ENCODE measurements at regions not wholly inside any gene's neighbourhood (a gene's known extent, or its start where the extent isn't known, plus 50 kb on each side); places are given as distances from the start of the nearest gene placed in this dataset.

DNA sequence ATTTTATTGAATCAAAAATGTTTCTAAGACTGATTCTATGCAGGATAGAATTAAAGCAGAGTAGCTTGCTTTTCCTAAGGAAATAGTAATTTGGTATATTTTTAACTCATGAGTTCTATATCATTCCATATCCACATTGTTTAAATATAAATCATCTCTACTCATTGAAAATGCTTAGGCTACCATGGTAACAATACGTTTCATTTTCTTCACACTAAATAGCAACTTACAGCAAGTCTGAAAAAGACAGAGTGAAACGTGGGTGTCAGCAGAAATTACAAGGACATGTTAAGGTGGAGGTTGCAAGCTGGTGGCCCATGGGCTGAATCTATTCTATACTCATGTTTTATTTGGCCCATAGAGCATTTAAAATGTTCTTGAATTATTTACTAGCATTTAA lies 487.9 kb downstream of the ARHGEF28 start:
- H3K27ac ChIP-seq (ENCODE audit: low read depth, low read length): no peak overlapping the region
- DNase-seq (ENCODE audit: low read depth, low spot score): no peak
- POLR2A ChIA-PET: no interaction called here
- no peak overlapping the region for H3K4me3 ChIP-seq (ENCODE audit: low read depth, low read length)
- CTCF ChIA-PET: interaction anchor here (0.7 kb wide), 1 partner anchor 104 kb away, joined by 3 read pairs; no protein-coding TSS in a partner anchor
- no peaks in the 10 kb centered on the region for H3K9me3 ChIP-seq (ENCODE audit: control insufficient read depth, insufficient read depth, low read length)
- no peaks in the 10 kb centered on the region for H3K27me3 ChIP-seq (ENCODE audit: control insufficient read depth, insufficient read depth, low read length)
- TF ChIP-seq, protein P1, sequence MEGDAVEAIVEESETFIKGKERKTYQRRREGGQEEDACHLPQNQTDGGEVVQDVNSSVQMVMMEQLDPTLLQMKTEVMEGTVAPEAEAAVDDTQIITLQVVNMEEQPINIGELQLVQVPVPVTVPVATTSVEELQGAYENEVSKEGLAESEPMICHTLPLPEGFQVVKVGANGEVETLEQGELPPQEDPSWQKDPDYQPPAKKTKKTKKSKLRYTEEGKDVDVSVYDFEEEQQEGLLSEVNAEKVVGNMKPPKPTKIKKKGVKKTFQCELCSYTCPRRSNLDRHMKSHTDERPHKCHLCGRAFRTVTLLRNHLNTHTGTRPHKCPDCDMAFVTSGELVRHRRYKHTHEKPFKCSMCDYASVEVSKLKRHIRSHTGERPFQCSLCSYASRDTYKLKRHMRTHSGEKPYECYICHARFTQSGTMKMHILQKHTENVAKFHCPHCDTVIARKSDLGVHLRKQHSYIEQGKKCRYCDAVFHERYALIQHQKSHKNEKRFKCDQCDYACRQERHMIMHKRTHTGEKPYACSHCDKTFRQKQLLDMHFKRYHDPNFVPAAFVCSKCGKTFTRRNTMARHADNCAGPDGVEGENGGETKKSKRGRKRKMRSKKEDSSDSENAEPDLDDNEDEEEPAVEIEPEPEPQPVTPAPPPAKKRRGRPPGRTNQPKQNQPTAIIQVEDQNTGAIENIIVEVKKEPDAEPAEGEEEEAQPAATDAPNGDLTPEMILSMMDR (IDR thresholded peaks at IDR 0.05; ENCODE audit: low read depth, low read length): no peak

GRCh38 chr5:74113196-74113540 lies 487.2 kb downstream of the ARHGEF28 start:
- POLR2A ChIA-PET: no interaction called here
- TF ChIP-seq, protein P1 (IDR thresholded peaks at IDR 0.05; ENCODE audit: low read depth, low read length): no peak
- Histone ChIP-seq H3K27me3 (ENCODE audit: control insufficient read depth, insufficient read depth, low read length) (no peaks in the 10 kb centered on the region), H3K4me3 (ENCODE audit: low read depth, low read length) (no peak overlapping the region), H3K27ac (ENCODE audit: low read depth, low read length) (no peak overlapping the region), H3K9me3 (ENCODE audit: control insufficient read depth, insufficient read depth, low read length) (no peaks in the 10 kb centered on the region)
- no peak for DNase-seq (ENCODE audit: low read depth, low spot score)
- CTCF ChIA-PET: interaction anchor here (0.7 to 1.2 kb wide), 2 partner anchors 103 to 211 kb away, joined by 3 read pairs; no protein-coding TSS in a partner anchor

DNA sequence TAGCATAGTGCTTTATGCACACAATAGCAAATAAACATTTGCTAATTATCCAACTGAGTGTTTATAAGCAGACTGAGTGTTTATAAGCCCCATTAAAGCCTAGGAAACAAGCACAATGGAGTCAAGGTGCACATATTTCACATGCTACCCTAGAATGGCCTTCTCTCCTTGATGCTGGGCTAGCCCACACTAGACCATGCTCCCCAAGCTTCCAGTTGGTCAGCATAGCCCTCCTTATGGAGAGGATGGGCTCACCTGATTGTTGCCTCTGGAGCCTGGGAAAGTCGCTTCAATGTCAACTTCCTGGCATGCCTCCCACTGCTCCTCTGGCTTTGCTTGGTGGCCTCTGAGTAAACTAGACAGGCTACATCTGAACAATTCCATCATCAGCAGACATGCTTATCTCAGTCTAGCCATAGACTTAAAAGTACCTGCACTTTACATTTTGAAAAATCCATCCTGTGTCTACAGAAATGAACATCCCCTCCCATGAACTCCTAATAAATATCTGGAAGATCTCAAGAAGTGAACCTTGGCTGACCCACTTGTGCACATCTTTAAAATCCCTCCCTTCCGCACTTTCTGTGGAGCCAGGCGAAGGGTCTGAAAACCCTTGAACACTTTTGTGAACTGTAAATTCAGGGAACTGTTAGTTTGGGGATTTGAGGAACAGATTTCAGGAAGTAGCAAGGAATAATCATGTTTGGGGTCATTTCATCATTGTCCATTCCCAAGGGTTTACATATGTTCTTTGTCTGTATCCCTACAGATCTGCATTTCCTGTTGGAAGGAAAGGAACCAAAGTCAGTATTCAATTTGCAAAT lies 486.6 kb downstream of the ARHGEF28 start:
- TF ChIP-seq, protein P1 (IDR thresholded peaks at IDR 0.05; ENCODE audit: low read depth, low read length): no peak
- no peak for DNase-seq (ENCODE audit: low read depth, low spot score)
- CTCF ChIA-PET: interaction anchor here (0.6 to 1.2 kb wide), 2 partner anchors 12 to 211 kb away, joined by 3 read pairs; no protein-coding TSS in a partner anchor
- Histone ChIP-seq H3K27ac (ENCODE audit: low read depth, low read length) (no peak overlapping the region), H3K27me3 (ENCODE audit: control insufficient read depth, insufficient read depth, low read length) (no peaks in the 10 kb centered on the region), H3K9me3 (ENCODE audit: control insufficient read depth, insufficient read depth, low read length) (no peaks in the 10 kb centered on the region), H3K4me3 (ENCODE audit: low read depth, low read length) (no peak overlapping the region)
- POLR2A ChIA-PET: no interaction called here

- CTCF ChIA-PET: interaction anchor here (0.6 kb wide), 1 partner anchor 11 kb away, joined by 3 read pairs; no protein-coding TSS in a partner anchor
- Histone ChIP-seq H3K4me3 (ENCODE audit: low read depth, low read length) (no peak overlapping the region), H3K9me3 (ENCODE audit: control insufficient read depth, insufficient read depth, low read length) (no peaks in the 10 kb centered on the region), H3K27ac (ENCODE audit: low read depth, low read length) (no peak overlapping the region), H3K27me3 (ENCODE audit: control insufficient read depth, insufficient read depth, low read length) (no peaks in the 10 kb centered on the region)
- DNase-seq (ENCODE audit: low read depth, low spot score): no peak
- TF ChIP-seq, protein P1 (IDR thresholded peaks at IDR 0.05; ENCODE audit: low read depth, low read length): no peak
- POLR2A ChIA-PET: no interaction called here
Observed at GRCh38 chr5:74111764-74112163, 485.8 kb downstream of the ARHGEF28 start.

GRCh38 chr5:74109344-74109743 lies 483.3 kb downstream of the ARHGEF28 start:
- H3K27ac ChIP-seq (ENCODE audit: low read depth, low read length): no peak overlapping the region
- ChIA-PET POLR2A (interaction anchor here (0.6 kb wide), 1 partner anchor 13 kb away, joined by 3 read pairs; no protein-coding TSS in a partner anchor), CTCF (no interaction called here)
- H3K27me3 ChIP-seq (ENCODE audit: control insufficient read depth, insufficient read depth, low read length): no peaks in the 10 kb centered on the region
- TF ChIP-seq, protein P1 (IDR thresholded peaks at IDR 0.05; ENCODE audit: low read depth, low read length): no peak
- H3K4me3 ChIP-seq (ENCODE audit: low read depth, low read length): no peak overlapping the region
- no peaks in the 10 kb centered on the region for H3K9me3 ChIP-seq (ENCODE audit: control insufficient read depth, insufficient read depth, low read length)
- no peak for DNase-seq (ENCODE audit: low read depth, low spot score)
